A673 (cell line): ENCODE measurements at regions not wholly inside any gene's neighbourhood (a gene's known extent, or its start where the extent isn't known, plus 50 kb on each side); places are given as distances from the start of the nearest gene placed in this dataset.

ENCODE experiments used
- BruUV-seq: library from RNA; stranded (reverse); fragments of 400-500 nt; replicated peaks from 2 replicates; lab custom pipeline; 2021; lab: Mats Ljungman, UMichigan
- CTCF ChIA-PET: fragments of 300-600 bp; sonication (Branson Sonifier 250); formaldehyde crosslinking; loops from one replicate; lab custom pipeline; 2022; ENCODE audit warnings: antibody characterized with exemption; lab: Charles Lee
- POLR2A ChIA-PET: fragments of 300-600 bp; sonication (Branson Sonifier 250); formaldehyde crosslinking; loops from one replicate; lab custom pipeline; 2022; ENCODE audit warnings: antibody characterized with exemption; ENCODE audit not compliant: low non-redundant PET; lab: Charles Lee
- DNase-seq: peaks from one replicate; pipeline ENCODE4 v3.0.0-alpha.2; 2015; ENCODE audit warnings: low spot score
- H3K27ac ChIP-seq: fragments of 200-600 bp; sonication (generic); 2 replicates; pipeline ENCODE4 v1.5.1; 2016; ENCODE audit warnings: mixed run types, low read depth, mild to moderate bottlenecking, mixed read lengths, antibody characterized with exemption, low read length; ENCODE audit not compliant: poor library complexity, severe bottlenecking
- H3K27me3 ChIP-seq: fragments of 200-600 bp; sonication (generic); replicated peaks from 2 replicates; pipeline ENCODE4 v1.6.1; 2017; ENCODE audit warnings: mixed run types, low read depth, mild to moderate bottlenecking, mixed read lengths, antibody characterized with exemption, low read length; ENCODE audit not compliant: insufficient read depth, poor library complexity
- H3K36me3 ChIP-seq: fragments of 200-600 bp; sonication (generic); 2 replicates; pipeline ENCODE4 v1.6.1; 2016; ENCODE audit warnings: mixed run types, mild to moderate bottlenecking, mixed read lengths, antibody characterized with exemption, low read length; ENCODE audit not compliant: insufficient read depth, poor library complexity, severe bottlenecking
- H3K4me1 ChIP-seq: fragments of 200-600 bp; sonication (generic); 2 replicates; pipeline ENCODE4 v1.6.1; 2017; ENCODE audit warnings: mixed run types, mild to moderate bottlenecking, mixed read lengths, antibody characterized with exemption, low read length; ENCODE audit not compliant: insufficient read depth, poor library complexity, severe bottlenecking
- H3K4me3 ChIP-seq: fragments of 200-600 bp; sonication (generic); 2 replicates; pipeline ENCODE4 v1.5.1; 2016; ENCODE audit warnings: low read depth, mixed run types, mild to moderate bottlenecking, mixed read lengths, low read length; ENCODE audit not compliant: poor library complexity, severe bottlenecking
- H3K9me3 ChIP-seq: fragments of 200-600 bp; sonication (generic); 2 replicates; pipeline ENCODE4 v1.6.1; 2016; ENCODE audit warnings: mixed run types, low read depth, mild to moderate bottlenecking, mixed read lengths, antibody characterized with exemption, low read length; ENCODE audit not compliant: poor library complexity, severe bottlenecking
- CTCF ChIP-seq: fragments of 300-800, 200-600 bp; sonication (generic); conservative IDR thresholded peaks from 2 replicates; pipeline ENCODE4 v1.5.1; 2017; ENCODE audit warnings: low read depth, mild to moderate bottlenecking, antibody characterized with exemption, low read length, moderate library complexity, mixed read lengths
- EZH2 ChIP-seq: fragments of 200-600 bp; sonication (generic); IDR thresholded peaks from 2 replicates; pipeline ENCODE4 v1.6.1; 2017; ENCODE audit warnings: borderline replicate concordance, low read depth, mild to moderate bottlenecking, mixed read lengths, antibody characterized with exemption, low read length; ENCODE audit not compliant: poor library complexity, severe bottlenecking
- intact Hi-C: fragments of 100-400 bp; cut with micrococcal nuclease; formaldehyde crosslinking; loops from one replicate; pipeline ENCODE4 v1.10.0; 2022; ENCODE audit not compliant: unreplicated experiment

- BruUV-seq, result no TSS peak
- H3K9me3 ChIP-seq, result no peaks in the 10 kb centered on the region
- DNase-seq, result no peak
- peaks cover 11% of the 10 kb centered on the region for H3K4me1 ChIP-seq
- POLR2A ChIA-PET, result no interaction called here
- no peaks in the 10 kb centered on the region for H3K36me3 ChIP-seq
- H3K27ac ChIP-seq, result no peak overlapping the region
- intact Hi-C loops, result no loop called here
- no peak overlapping the region for H3K4me3 ChIP-seq
- no peaks in the 10 kb centered on the region for H3K27me3 ChIP-seq
- CTCF ChIA-PET, result no interaction called here
- TF ChIP-seq EZH2, result no peak
- TF ChIP-seq CTCF, result no peak
These were observed 147.5 kb downstream of the SLC16A9 start for GRCh38 chr10:59562126-59562525.

- Histone ChIP-seq H3K4me1 (peaks cover 13% of the 10 kb centered on the region), H3K36me3 (no peaks in the 10 kb centered on the region), H3K9me3 (no peaks in the 10 kb centered on the region), H3K27ac (no peak overlapping the region), H3K27me3 (no peaks in the 10 kb centered on the region), H3K4me3 (no peak overlapping the region)
- DNase-seq, result no peak
- intact Hi-C loops, result no loop called here
- POLR2A ChIA-PET, result no interaction called here
- CTCF ChIA-PET, result no interaction called here
- no TSS peak for BruUV-seq
- TF ChIP-seq EZH2 (no peak), CTCF (no peak)
These were observed 148.1 kb downstream of the SLC16A9 start for GRCh38 chr10:59561477-59562121.

- intact Hi-C loops, result no loop called here
- Histone ChIP-seq H3K27me3 (no peaks in the 10 kb centered on the region), H3K4me1 (peaks cover 13% of the 10 kb centered on the region), H3K36me3 (no peaks in the 10 kb centered on the region), H3K9me3 (no peaks in the 10 kb centered on the region), H3K27ac (no peak overlapping the region), H3K4me3 (no peak overlapping the region)
- DNase-seq, result no peak
- ChIA-PET POLR2A (no interaction called here), CTCF (no interaction called here)
- BruUV-seq, result no TSS peak
- no peak for TF ChIP-seq EZH2
- TF ChIP-seq CTCF, result no peak
These were observed 148.7 kb downstream of the SLC16A9 start for GRCh38 chr10:59560990-59561389.
